ENCODE measurements at regions not wholly inside any gene's neighbourhood (a gene's known extent, or its start where the extent isn't known, plus 50 kb on each side); places are given as distances from the start of the nearest gene placed in this dataset.
A peak's percentile ranks its signal among the peaks of the same experiment; 100 is the strongest.

DNA sequence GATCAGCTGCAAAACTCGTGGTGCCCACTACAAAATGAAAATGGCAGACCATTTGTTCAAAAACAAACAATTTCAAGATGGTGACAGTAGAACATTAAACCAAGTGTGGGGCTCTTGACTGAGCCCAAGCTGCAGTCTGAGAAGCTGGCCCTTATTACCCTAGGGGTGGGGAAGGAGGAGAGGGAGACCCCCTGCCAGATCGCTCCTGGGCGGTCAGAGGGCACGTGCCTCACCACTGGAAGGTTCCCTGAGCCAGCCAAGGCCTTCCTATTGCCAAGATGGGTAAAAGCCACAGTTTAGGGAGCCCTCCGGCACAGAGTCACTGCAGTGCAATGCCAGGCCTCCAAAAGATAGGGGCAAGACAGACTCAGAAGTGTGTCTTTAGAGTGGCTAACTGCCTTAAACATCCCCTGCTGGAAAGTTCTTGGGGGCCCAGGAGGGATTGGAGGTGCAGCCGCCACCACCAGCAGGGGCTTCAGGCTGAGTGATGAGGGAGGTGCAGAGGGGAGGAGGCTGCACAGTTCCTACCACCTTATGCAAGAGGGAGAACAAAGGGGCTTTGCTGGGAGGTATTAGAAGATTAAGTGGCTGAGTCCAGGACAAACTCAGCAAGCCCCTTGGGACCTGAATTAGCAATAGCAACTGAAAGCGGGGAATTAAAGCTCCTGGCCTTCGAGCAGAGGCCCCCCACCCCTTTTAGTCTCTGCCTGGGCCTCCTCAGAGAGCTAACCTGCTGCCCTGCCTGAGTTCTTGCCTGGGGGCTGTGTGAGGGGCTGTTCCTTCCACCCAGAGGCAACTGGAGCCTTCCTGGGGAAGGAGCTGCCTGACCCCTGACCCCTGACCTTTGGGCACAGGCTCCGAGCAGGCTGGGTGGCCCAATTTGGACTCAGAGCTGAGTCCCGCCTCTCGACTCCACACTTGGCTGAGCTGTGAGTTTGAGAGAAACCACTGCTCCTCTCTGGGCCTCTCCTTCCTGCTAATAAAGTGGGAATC is 88.4 kb downstream of the VEGFA start (continued):
- TF ChIP-seq, protein P1, sequence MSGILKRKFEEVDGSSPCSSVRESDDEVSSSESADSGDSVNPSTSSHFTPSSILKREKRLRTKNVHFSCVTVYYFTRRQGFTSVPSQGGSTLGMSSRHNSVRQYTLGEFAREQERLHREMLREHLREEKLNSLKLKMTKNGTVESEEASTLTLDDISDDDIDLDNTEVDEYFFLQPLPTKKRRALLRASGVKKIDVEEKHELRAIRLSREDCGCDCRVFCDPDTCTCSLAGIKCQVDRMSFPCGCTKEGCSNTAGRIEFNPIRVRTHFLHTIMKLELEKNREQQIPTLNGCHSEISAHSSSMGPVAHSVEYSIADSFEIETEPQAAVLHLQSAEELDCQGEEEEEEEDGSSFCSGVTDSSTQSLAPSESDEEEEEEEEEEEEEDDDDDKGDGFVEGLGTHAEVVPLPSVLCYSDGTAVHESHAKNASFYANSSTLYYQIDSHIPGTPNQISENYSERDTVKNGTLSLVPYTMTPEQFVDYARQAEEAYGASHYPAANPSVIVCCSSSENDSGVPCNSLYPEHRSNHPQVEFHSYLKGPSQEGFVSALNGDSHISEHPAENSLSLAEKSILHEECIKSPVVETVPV (CRISPR knock-in tag; IDR thresholded peaks at IDR 0.05) = no peak
- TF ChIP-seq BACH2 (CRISPR knock-in tag; IDR thresholded peaks at IDR 0.05; ENCODE audit: borderline replicate concordance) (no peak), RARB (CRISPR knock-in tag; IDR thresholded peaks at IDR 0.05) (no peak), ZFP30 (CRISPR knock-in tag; IDR thresholded peaks at IDR 0.05) (no peak), OSR1 (CRISPR knock-in tag; IDR thresholded peaks at IDR 0.05) (no peak), GLIS3 (CRISPR knock-in tag; IDR thresholded peaks at IDR 0.05) (no peak), CSDC2 (CRISPR knock-in tag; IDR thresholded peaks at IDR 0.05) (no peak), CREB5 (CRISPR knock-in tag; IDR thresholded peaks at IDR 0.05; ENCODE audit: low read depth) (no peak), ARNTL (CRISPR knock-in tag; IDR thresholded peaks at IDR 0.05; ENCODE audit: borderline replicate concordance, low read depth) (no peak)

- no peak for TF ChIP-seq BACH2 (CRISPR knock-in tag; IDR thresholded peaks at IDR 0.05; ENCODE audit: borderline replicate concordance)
- TF ChIP-seq ZFP3 (CRISPR knock-in tag; IDR thresholded peaks at IDR 0.05) = no peak
- no peak for TF ChIP-seq ISL1 (CRISPR knock-in tag; IDR thresholded peaks at IDR 0.05)
- no peak for TF ChIP-seq PPARA (CRISPR knock-in tag; IDR thresholded peaks at IDR 0.05; ENCODE audit: borderline replicate concordance)
- TF ChIP-seq, protein P1 (CRISPR knock-in tag; IDR thresholded peaks at IDR 0.05) = no peak
- no peak for TF ChIP-seq ARNTL (CRISPR knock-in tag; IDR thresholded peaks at IDR 0.05; ENCODE audit: borderline replicate concordance, low read depth)
- no peak for TF ChIP-seq POU6F1 (CRISPR knock-in tag; IDR thresholded peaks at IDR 0.05; ENCODE audit: borderline replicate concordance, low read depth)
- peak; percentile 74 for ATAC-seq
Measured at GRCh38 chr6:43856005-43856765, 86.2 kb downstream of the VEGFA start.

- no peak for ATAC-seq
Measured at GRCh38 chr6:43855247-43855646, 85.2 kb downstream of the VEGFA start.

GRCh38 chr6:43853066-43853650 is 83.1 kb downstream of the VEGFA start:
- ATAC-seq = no peak
- TF ChIP-seq TOX (CRISPR knock-in tag; IDR thresholded peaks at IDR 0.05; ENCODE audit: borderline replicate concordance) (no peak), ZNF565 (CRISPR knock-in tag; conservative IDR thresholded peaks at IDR 0.05; ENCODE audit: low read depth) (no peak), CSDC2 (CRISPR knock-in tag; IDR thresholded peaks at IDR 0.05) (no peak), ESRRG (CRISPR knock-in tag; IDR thresholded peaks at IDR 0.05) (no peak), ISL1 (CRISPR knock-in tag; IDR thresholded peaks at IDR 0.05) (no peak), POU6F1 (CRISPR knock-in tag; IDR thresholded peaks at IDR 0.05; ENCODE audit: borderline replicate concordance, low read depth) (no peak), PPARA (CRISPR knock-in tag; IDR thresholded peaks at IDR 0.05; ENCODE audit: borderline replicate concordance) (no peak), BACH2 (CRISPR knock-in tag; IDR thresholded peaks at IDR 0.05; ENCODE audit: borderline replicate concordance) (no peak), ZC3H10 (CRISPR knock-in tag; IDR thresholded peaks at IDR 0.05) (no peak), ARNTL (CRISPR knock-in tag; IDR thresholded peaks at IDR 0.05; ENCODE audit: borderline replicate concordance, low read depth) (no peak)
- TF ChIP-seq, protein P1 (CRISPR knock-in tag; IDR thresholded peaks at IDR 0.05) = no peak

More at GRCh38 chr6:43855247-43855646, 85.2 kb downstream of the VEGFA start:
- TF ChIP-seq OSR1 (CRISPR knock-in tag; IDR thresholded peaks at IDR 0.05) = no peak
- TF ChIP-seq ZNF70 (CRISPR knock-in tag; IDR thresholded peaks at IDR 0.05) = no peak
- TF ChIP-seq RARB (CRISPR knock-in tag; IDR thresholded peaks at IDR 0.05) = no peak
- no peak for TF ChIP-seq ZFP3 (CRISPR knock-in tag; IDR thresholded peaks at IDR 0.05)
